GM12878 (cell line): ENCODE measurements at regions not wholly inside any gene's neighbourhood (a gene's known extent, or its start where the extent isn't known, plus 50 kb on each side); places are given as distances from the start of the nearest gene placed in this dataset.

ENCODE experiments used
- EGR1 ChIP-seq, 2 experiments: IDR thresholded peaks; 1 replicate in 1 of 2; 2 replicates in 1 of 2; pipeline ENCODE4 v1.6.1; 2011 to 2012; ENCODE audit warnings: low read depth in 2 of 2, low read length in 2 of 2, borderline replicate concordance in 1 of 2, mild to moderate bottlenecking in 1 of 2, moderate library complexity in 1 of 2
- EZH2 ChIP-seq: IDR thresholded peaks from 2 replicates; pipeline ENCODE4 v1.6.1; 2012; ENCODE audit warnings: low read depth, mild to moderate bottlenecking, control low read depth, inconsistent platforms, low read length, borderline replicate concordance; ENCODE audit not compliant: control insufficient read depth
- HDGF ChIP-seq: fragments of 450-650 bp; IDR thresholded peaks from 2 replicates; pipeline ENCODE4 v1.6.1; 2016; ENCODE audit warnings: antibody characterized with exemption
- POLR2A ChIP-seq: IDR thresholded peaks from 2 replicates; pipeline ENCODE4 v1.6.1; 2011; ENCODE audit warnings: low read depth, mild to moderate bottlenecking, low read length
- RUNX3 ChIP-seq: IDR thresholded peaks from 2 replicates; pipeline ENCODE4 v1.6.1; 2012; ENCODE audit warnings: low read length, inconsistent platforms
- ZNF217 ChIP-seq: fragments of 450-650 bp; IDR thresholded peaks from 2 replicates; pipeline ENCODE4 v1.6.1; 2017; ENCODE audit warnings: antibody characterized with exemption, mild to moderate bottlenecking
- TF ChIP-seq, protein P1 (sequence below): IDR thresholded peaks from 2 replicates; pipeline ENCODE4 v1.6.1; 2011; ENCODE audit warnings: borderline replicate concordance, low read depth, mild to moderate bottlenecking, moderate library complexity, mixed read lengths, low read length; ENCODE audit not compliant: insufficient read depth; ENCODE audit errors: extremely low read length
- TF ChIP-seq, protein P2 (sequence below): fragments of 150-350 bp; IDR thresholded peaks from 2 replicates; pipeline ENCODE4 v1.6.1; 2016; ENCODE audit warnings: low read depth, low read length
- TF ChIP-seq, protein P3 (sequence below): IDR thresholded peaks from 2 replicates; pipeline ENCODE4 v1.6.1; 2012; ENCODE audit warnings: mild to moderate bottlenecking, low read depth, low read length
- TF ChIP-seq, protein P4 (sequence below): IDR thresholded peaks from 2 replicates; pipeline ENCODE4 v1.6.1; 2011; ENCODE audit warnings: low read depth, low read length, improper control_type of control experiment, borderline replicate concordance
- TF ChIP-seq, protein P5 (sequence below), 3 experiments: IDR thresholded peaks in 2 of 3; conservative IDR thresholded peaks in 1 of 3; 2 replicates each; pipeline ENCODE4 v1.5.1; 2011; ENCODE audit warnings: low read depth in 3 of 3, low read length in 3 of 3, mild to moderate bottlenecking in 3 of 3, control low read depth in 2 of 3, moderate library complexity in 2 of 3, inconsistent platforms in 1 of 3, mixed read lengths in 1 of 3; ENCODE audit not compliant: control insufficient read depth in 2 of 3, insufficient read depth in 1 of 3; ENCODE audit errors: extremely low read depth in 1 of 3

DNA sequence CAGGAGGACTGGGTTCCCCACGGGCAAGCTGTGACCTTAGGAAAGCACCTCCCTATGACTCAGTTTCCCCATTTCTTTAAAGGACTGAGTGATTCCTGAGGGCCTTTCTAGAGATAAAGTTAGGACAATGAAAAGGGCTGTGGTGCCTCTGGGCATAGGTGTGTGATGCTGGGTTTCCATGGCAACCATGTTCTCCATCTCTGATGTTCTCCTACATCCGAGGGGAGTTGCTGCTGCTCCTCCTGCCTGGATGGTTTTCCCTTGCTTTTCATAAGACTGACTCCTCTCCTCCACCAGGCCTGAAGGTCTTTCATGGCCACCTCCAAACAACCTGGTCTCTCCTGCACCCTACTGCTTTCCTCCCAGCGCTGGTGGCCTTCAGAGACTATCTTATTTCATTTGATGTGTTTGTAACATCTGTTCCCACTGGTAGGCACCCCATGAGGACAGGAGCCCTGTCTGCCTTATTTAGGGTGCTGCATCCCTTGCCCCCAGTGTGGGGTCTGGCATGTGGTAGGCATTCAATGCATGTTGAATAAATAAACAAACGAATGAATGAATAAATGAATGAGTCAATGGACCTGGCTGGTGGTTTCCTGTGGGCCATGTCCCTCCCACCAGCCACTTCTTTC lies 112.2 kb upstream of the HAND1 start:
- TF ChIP-seq, protein P1, sequence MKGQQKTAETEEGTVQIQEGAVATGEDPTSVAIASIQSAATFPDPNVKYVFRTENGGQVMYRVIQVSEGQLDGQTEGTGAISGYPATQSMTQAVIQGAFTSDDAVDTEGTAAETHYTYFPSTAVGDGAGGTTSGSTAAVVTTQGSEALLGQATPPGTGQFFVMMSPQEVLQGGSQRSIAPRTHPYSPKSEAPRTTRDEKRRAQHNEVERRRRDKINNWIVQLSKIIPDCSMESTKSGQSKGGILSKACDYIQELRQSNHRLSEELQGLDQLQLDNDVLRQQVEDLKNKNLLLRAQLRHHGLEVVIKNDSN: no peak
- TF ChIP-seq RUNX3 (no peak), EGR1 (IDR thresholded peaks at IDR 0.05; ENCODE audit: borderline replicate concordance in 1 of 2, low read depth in 2 of 2, low read length in 2 of 2) (no peak), ZNF217 (no peak), EZH2 (no peak), HDGF (no peak), POLR2A (no peak)
- TF ChIP-seq, protein P2, sequence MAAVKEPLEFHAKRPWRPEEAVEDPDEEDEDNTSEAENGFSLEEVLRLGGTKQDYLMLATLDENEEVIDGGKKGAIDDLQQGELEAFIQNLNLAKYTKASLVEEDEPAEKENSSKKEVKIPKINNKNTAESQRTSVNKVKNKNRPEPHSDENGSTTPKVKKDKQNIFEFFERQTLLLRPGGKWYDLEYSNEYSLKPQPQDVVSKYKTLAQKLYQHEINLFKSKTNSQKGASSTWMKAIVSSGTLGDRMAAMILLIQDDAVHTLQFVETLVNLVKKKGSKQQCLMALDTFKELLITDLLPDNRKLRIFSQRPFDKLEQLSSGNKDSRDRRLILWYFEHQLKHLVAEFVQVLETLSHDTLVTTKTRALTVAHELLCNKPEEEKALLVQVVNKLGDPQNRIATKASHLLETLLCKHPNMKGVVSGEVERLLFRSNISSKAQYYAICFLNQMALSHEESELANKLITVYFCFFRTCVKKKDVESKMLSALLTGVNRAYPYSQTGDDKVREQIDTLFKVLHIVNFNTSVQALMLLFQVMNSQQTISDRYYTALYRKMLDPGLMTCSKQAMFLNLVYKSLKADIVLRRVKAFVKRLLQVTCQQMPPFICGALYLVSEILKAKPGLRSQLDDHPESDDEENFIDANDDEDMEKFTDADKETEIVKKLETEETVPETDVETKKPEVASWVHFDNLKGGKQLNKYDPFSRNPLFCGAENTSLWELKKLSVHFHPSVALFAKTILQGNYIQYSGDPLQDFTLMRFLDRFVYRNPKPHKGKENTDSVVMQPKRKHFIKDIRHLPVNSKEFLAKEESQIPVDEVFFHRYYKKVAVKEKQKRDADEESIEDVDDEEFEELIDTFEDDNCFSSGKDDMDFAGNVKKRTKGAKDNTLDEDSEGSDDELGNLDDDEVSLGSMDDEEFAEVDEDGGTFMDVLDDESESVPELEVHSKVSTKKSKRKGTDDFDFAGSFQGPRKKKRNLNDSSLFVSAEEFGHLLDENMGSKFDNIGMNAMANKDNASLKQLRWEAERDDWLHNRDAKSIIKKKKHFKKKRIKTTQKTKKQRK: no peak
- TF ChIP-seq, protein P3, sequence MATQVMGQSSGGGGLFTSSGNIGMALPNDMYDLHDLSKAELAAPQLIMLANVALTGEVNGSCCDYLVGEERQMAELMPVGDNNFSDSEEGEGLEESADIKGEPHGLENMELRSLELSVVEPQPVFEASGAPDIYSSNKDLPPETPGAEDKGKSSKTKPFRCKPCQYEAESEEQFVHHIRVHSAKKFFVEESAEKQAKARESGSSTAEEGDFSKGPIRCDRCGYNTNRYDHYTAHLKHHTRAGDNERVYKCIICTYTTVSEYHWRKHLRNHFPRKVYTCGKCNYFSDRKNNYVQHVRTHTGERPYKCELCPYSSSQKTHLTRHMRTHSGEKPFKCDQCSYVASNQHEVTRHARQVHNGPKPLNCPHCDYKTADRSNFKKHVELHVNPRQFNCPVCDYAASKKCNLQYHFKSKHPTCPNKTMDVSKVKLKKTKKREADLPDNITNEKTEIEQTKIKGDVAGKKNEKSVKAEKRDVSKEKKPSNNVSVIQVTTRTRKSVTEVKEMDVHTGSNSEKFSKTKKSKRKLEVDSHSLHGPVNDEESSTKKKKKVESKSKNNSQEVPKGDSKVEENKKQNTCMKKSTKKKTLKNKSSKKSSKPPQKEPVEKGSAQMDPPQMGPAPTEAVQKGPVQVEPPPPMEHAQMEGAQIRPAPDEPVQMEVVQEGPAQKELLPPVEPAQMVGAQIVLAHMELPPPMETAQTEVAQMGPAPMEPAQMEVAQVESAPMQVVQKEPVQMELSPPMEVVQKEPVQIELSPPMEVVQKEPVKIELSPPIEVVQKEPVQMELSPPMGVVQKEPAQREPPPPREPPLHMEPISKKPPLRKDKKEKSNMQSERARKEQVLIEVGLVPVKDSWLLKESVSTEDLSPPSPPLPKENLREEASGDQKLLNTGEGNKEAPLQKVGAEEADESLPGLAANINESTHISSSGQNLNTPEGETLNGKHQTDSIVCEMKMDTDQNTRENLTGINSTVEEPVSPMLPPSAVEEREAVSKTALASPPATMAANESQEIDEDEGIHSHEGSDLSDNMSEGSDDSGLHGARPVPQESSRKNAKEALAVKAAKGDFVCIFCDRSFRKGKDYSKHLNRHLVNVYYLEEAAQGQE: no peak
- TF ChIP-seq, protein P4, sequence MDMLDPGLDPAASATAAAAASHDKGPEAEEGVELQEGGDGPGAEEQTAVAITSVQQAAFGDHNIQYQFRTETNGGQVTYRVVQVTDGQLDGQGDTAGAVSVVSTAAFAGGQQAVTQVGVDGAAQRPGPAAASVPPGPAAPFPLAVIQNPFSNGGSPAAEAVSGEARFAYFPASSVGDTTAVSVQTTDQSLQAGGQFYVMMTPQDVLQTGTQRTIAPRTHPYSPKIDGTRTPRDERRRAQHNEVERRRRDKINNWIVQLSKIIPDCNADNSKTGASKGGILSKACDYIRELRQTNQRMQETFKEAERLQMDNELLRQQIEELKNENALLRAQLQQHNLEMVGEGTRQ: no peak
- TF ChIP-seq, protein P5, sequence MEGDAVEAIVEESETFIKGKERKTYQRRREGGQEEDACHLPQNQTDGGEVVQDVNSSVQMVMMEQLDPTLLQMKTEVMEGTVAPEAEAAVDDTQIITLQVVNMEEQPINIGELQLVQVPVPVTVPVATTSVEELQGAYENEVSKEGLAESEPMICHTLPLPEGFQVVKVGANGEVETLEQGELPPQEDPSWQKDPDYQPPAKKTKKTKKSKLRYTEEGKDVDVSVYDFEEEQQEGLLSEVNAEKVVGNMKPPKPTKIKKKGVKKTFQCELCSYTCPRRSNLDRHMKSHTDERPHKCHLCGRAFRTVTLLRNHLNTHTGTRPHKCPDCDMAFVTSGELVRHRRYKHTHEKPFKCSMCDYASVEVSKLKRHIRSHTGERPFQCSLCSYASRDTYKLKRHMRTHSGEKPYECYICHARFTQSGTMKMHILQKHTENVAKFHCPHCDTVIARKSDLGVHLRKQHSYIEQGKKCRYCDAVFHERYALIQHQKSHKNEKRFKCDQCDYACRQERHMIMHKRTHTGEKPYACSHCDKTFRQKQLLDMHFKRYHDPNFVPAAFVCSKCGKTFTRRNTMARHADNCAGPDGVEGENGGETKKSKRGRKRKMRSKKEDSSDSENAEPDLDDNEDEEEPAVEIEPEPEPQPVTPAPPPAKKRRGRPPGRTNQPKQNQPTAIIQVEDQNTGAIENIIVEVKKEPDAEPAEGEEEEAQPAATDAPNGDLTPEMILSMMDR (IDR thresholded peaks at IDR 0.05 in 2 of 3, conservative IDR thresholded peaks at IDR 0.05 in 1 of 3; ENCODE audit: control insufficient read depth in 2 of 3, extremely low read depth in 1 of 3, insufficient read depth in 1 of 3, low read depth in 3 of 3, low read length in 3 of 3): no peak
